ENCODE measurements at regions not wholly inside any gene's neighbourhood (a gene's known extent, or its start where the extent isn't known, plus 50 kb on each side); places are given as distances from the start of the nearest gene placed in this dataset.

DNA sequence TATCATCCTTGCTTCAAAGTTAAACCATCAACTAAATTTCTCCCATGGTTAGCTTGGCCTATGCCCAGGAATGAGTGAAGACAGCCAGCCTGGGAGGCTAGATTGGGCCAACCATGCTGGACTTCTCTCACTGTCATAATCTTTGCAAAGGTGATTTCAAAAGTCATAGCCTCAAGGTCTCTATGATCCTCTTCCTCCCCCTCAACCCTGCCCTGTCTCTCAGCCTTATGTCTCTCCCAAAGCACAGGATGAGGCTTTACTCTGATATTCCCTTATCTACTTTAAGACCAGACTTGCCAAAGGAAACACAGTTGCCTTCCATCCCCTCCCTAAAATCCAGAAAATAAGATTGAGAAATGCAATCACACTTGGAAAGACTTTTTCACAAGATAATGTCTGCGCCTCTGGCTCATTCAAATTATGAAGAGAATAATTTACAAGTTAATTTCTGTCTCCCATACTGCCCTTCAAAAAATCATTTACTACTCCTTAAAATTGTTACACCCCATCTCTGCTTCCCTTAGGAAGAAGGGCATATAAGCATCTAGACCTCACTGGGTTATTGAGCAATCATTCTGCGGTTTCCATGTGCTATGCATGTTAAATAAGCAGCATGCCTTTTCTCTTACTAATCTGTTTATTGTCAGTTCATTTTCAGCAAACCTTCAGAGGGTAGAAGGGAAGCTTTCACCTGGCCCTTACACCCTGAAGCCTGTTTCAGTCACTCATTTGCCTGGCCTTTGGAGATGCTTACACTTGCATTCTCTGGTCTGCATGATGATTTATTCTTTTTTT is 113.8 kb upstream of the ANKRD55 start:
- no peak for DNase-seq (ENCODE audit: low spot score)

DNA sequence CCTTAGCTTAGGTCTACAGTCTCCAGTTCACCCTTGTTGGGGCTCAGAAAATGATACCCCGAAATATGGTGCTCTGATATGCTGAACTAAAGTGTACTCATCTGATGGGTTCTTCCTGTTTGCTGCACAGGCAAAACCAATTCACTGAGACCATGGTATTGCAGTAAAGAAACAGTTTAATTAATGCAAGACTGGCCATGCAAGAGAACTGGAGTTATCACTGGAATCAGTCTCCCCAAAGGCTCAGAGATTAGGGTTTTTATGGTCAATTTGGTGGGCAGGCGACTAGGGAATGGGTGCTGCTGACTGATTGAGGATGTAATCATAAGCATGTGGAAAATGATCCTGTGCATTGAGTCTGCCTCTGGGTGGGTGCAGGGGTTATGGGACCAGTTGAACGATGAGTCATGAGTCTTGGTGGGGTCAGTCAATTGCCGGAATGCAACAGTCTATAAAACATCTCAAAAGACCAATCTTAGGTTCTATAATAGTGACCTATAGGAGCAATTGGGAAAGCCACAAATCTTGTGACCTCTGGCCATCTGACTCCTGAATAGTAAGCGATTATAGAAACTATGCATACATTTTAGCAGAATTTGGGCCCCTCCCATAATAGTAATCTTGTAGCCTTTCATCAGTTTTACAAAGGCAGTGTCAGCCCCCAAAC is 113.0 kb upstream of the ANKRD55 start:
- DNase-seq (ENCODE audit: low spot score): no peak

GRCh38 chr5:56345352-56345751 is 112.2 kb upstream of the ANKRD55 start:
- DNase-seq (ENCODE audit: low spot score): no peak

- no peak for DNase-seq (ENCODE audit: low spot score)
Measured at GRCh38 chr5:56344594-56344993, 111.5 kb upstream of the ANKRD55 start.

DNA sequence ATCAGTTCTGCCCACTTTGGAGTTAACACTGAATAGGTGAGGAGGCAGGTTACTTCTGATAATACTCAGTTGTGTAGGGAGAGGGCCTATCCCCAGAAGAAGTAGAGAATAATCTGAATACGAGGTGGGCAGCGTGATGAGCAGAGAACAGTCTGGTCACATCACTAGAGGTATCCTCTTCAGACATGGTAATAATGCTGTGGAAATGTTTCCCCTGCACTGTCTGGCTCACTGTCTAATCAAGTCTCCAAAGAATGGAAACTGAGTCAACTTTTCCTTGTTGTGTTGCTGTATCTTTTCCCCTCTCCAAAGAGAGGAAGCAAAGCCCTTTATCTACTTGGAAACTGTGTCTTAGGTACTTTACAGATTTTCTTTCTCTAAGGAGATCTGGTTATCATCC is 110.9 kb upstream of the ANKRD55 start:
- no peak for DNase-seq (ENCODE audit: low spot score)

- DNase-seq (ENCODE audit: low spot score): no peak
Measured at GRCh38 chr5:56342616-56343015, 109.5 kb upstream of the ANKRD55 start.

DNA sequence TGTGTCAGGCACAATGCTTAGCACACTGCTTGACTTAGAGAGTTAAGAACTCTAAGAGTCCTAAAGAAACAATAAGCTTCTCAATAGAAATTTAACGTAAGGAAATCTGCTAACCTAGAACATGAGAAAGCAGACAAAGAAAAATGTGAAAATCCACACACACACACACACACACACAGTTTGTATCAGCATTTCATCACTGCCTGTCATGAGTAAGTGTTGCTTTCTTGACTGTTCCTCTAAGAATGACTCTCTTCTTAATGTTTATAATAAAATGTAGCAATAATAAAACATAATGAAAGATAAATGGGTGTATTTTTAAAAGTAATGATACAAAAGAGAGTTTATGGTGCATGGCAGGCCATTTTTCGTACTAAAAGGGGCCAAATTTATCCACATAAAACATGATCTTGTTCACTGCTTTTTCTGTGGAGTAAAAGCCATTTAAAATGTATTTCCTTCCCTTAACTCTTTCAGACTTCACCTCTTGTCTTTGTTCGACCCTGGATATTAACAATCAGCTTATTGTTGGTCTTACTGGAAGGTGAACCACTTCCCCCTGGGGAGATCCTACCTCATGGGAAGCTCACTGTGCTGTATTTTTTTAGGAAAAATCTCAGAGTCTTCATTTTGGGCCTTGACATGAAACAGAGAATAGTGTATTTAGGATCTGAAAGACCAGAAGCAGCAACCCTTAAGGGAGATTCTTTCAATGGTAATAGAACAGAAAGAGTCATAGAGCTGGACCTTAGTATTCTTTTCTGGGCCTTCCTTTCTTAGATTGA is 107.3 kb upstream of the ANKRD55 start:
- DNase-seq (ENCODE audit: low spot score): no peak

DNA sequence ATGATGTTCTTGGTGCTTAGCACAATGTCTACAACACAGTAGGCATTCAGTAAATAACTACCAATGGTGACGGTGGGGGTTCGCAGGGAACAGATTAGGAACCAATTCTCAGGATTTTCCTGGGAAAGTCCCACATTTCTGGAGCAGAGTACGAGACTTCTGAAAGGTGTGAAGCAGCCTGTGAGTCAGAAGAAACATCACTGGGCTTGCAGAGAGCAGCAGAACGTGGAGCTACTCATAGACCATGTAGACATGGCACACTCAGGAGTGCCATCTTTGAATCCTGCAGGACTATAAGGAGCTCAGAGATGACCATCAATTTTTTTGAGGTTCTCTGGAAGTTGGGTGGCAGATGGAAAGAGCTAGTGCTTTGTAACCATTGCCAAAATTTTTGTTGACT is 106.6 kb upstream of the ANKRD55 start:
- no peak for DNase-seq (ENCODE audit: low spot score)

GRCh38 chr5:56337715-56338319 is 104.7 kb upstream of the ANKRD55 start:
- DNase-seq (ENCODE audit: low spot score): no peak

GRCh38 chr5:56335212-56335611 is 102.1 kb upstream of the ANKRD55 start:
- no peak for DNase-seq (ENCODE audit: low spot score)

GRCh38 chr5:56330806-56331205 is 97.7 kb upstream of the ANKRD55 start:
- no peak for DNase-seq (ENCODE audit: low spot score)

DNA sequence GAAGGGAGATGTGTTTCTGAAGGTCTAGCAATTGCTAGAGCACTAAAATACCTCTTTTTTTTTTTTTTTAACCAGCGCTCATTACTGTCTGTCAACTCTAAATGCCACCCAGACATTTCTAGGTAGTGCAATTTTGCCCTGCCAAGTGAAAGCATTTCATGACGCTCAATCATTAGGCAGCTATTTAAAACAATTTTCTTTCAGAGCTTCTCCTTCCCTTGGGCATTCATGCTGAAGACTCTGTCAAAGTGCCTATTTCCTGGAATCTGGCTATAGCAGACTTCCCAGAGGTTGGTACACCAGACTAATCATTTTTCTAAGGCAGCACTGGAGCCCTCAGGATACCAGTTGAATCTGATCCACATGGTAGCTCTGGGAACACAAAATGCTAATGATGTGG is 97.0 kb upstream of the ANKRD55 start:
- no peak for DNase-seq (ENCODE audit: low spot score)

GRCh38 chr5:56329652-56330051 is 96.5 kb upstream of the ANKRD55 start:
- DNase-seq (ENCODE audit: low spot score): no peak

DNA sequence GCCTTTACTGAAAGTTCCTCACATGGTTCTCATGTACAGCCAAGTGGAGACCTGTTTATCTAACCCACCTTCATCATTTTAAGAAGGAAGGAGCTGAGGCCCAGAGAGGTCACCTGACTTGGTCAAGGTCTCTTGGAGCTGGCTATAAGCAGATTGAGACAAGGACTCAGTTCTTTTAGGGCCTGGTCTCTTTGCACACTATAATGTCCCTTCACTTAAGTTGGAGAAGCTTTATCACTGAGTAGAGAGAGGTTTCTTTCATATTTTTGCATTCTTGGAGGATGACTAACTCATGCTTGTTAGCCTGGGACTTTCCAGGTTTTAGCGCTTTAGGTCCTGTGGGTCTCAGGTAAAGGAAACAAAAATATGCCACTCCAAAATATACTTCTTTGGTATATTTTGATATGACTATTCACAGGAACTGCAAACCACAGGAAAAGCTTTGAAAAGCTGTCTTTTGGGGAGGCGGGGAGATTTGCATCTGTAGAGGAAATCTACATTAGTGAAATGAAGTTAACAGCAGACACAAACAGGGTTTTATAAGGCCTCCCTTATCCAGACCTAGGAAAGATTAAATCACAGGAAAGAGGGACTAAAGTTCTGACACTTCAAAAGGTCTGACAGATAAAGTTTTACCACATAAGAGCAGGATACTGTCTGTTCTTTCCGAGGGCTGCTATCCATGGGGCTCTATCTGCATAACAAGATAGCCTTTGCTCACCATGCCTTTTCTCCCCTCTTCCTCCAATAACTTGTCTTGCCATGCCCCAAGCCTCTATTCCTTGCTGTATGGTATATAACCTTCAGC is 95.8 kb upstream of the ANKRD55 start:
- peak; percentile 82 for DNase-seq (ENCODE audit: low spot score)

- DNase-seq (ENCODE audit: low spot score): peak; percentile 49
Measured at GRCh38 chr5:56327809-56328208, 94.7 kb upstream of the ANKRD55 start.

DNA sequence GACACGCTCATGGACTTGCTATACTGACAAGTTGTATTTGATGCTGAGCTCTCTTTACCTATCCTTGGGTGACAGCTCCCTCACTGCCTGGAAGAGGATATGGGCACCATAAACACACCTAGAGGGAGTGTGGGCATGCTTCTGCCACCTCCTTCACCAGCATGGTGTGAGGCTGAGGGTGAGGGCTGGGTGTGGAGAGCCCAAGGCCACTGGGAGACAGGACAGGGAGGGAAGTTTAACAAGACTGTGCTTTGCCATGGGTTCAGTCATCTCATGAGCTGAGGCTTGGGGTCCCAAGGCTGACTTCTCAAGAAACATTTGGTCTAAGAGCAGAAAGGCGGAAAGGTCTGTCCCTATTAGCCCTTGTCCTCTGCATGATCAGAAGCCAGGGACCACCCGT is 93.6 kb upstream of the ANKRD55 start:
- DNase-seq (ENCODE audit: low spot score): no peak

DNA sequence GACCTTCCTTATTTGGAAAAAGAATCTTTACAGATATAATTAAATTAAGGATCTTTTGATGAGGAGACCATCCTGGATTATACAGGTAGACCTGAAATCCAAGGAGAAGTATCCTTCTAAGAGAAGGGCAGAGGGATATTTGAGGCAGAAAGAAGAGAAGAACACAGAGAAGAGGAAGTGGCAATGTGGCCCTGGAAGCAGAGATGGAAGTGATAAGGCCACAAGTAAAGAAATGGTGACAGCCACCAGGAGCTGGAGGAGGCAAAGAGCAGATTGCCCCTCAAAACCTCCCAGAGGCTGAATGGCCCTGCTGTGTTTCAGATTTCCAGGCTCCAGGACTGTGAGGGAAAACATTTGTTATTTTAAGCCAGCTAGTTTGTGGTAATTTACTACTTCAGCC is 93.0 kb upstream of the ANKRD55 start:
- no peak for DNase-seq (ENCODE audit: low spot score)

DNA sequence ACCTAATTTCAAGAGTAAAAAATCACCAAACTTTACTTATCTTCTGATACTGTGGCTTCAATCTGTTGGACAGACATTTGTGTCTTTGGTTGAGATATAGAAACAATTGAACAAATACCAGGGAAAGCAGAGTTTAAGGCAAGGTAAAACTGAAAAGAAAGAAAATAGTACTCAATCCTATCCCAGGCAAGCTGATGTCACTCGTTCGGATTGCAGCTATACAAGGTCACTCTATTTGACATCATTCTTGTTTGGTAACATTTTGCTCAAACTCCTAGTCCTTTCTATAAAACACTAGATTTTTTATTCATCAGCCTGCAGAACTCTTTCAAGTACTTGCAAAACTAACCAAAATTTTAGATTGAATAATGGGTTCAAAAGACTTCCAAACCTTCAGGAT is 91.9 kb upstream of the ANKRD55 start:
- DNase-seq (ENCODE audit: low spot score): no peak

GRCh38 chr5:56323505-56323904 is 90.4 kb upstream of the ANKRD55 start:
- DNase-seq (ENCODE audit: low spot score): peak; percentile 45

- DNase-seq (ENCODE audit: low spot score): no peak
Measured at GRCh38 chr5:56322592-56322991, 89.5 kb upstream of the ANKRD55 start.

- DNase-seq (ENCODE audit: low spot score): no peak
Measured at GRCh38 chr5:56321236-56321881, 88.2 kb upstream of the ANKRD55 start.

Data from CD4-positive, alpha-beta T cell treated with Interleukin-15 for 4 hours (primary cell).